OCI-LY1 (cell line): ENCODE measurements at regions not wholly inside any gene's neighbourhood (a gene's known extent, or its start where the extent isn't known, plus 50 kb on each side); places are given as distances from the start of the nearest gene placed in this dataset.

Source experiments
- H2AFZ ChIP-seq: fragments of 200-600 bp; sonication (generic), shearing (Covaris generic); 2 replicates; pipeline ENCODE4 v1.6.0; 2014; ENCODE audit warnings: antibody characterized with exemption, mild to moderate bottlenecking, low read length
- H3F3A ChIP-seq: fragments of 200-600 bp; sonication (generic), shearing (Covaris generic); 2 replicates; pipeline ENCODE4 v1.6.0; 2014; ENCODE audit warnings: mild to moderate bottlenecking, antibody characterized with exemption, low read length, moderate library complexity; ENCODE audit not compliant: insufficient read depth
- H3K27ac ChIP-seq: fragments of 200-600 bp; sonication (generic); 2 replicates; pipeline ENCODE4 v1.5.1; 2014; ENCODE audit warnings: low read length, mixed run types, mild to moderate bottlenecking, low read depth; ENCODE audit not compliant: poor library complexity, severe bottlenecking
- H3K27me3 ChIP-seq: fragments of 200-600 bp; sonication (generic); 2 replicates; pipeline ENCODE4 v1.6.0; 2014; ENCODE audit warnings: antibody characterized with exemption, mild to moderate bottlenecking, low read length, moderate library complexity; ENCODE audit not compliant: insufficient read depth
- H3K36me3 ChIP-seq: fragments of 200-600 bp; sonication (generic); 2 replicates; pipeline ENCODE4 v1.6.1; 2014; ENCODE audit warnings: mild to moderate bottlenecking, antibody characterized with exemption, low read length, moderate library complexity, mixed read lengths; ENCODE audit not compliant: insufficient read depth
- H3K4me1 ChIP-seq: fragments of 200-600 bp; sonication (generic); 2 replicates; pipeline ENCODE4 v1.5.1; 2014; ENCODE audit warnings: mild to moderate bottlenecking, low read length, moderate library complexity; ENCODE audit not compliant: insufficient read depth, severe bottlenecking
- H3K4me2 ChIP-seq: fragments of 200-600 bp; sonication (generic), shearing (Covaris generic); 2 replicates; pipeline ENCODE4 v1.6.1; 2014; ENCODE audit warnings: low read length
- H3K4me3 ChIP-seq: fragments of 200-600 bp; sonication (generic); 2 replicates; pipeline ENCODE4 v1.5.1; 2014; ENCODE audit warnings: low read length, low read depth, mild to moderate bottlenecking, mixed read lengths; ENCODE audit not compliant: poor library complexity, severe bottlenecking
- H3K79me2 ChIP-seq: fragments of 200-600 bp; shearing (Covaris generic); 2 replicates; pipeline ENCODE4 v1.6.1; 2016; ENCODE audit warnings: mixed run types, low read length, mixed read lengths; ENCODE audit not compliant: insufficient read depth
- H3K9ac ChIP-seq: fragments of 200-600 bp; sonication (generic), shearing (Covaris generic); 2 replicates; pipeline ENCODE4 v1.6.1; 2014; ENCODE audit warnings: mild to moderate bottlenecking, low read length, mixed read lengths
- H3K9me2 ChIP-seq: fragments of 200-600 bp; sonication (generic), shearing (Covaris generic); 2 replicates; pipeline ENCODE4 v1.6.1; 2014; ENCODE audit warnings: low read depth, mild to moderate bottlenecking, low read length, mixed read lengths
- H3K9me3 ChIP-seq: fragments of 200-600 bp; shearing (Covaris generic); 2 replicates; pipeline ENCODE4 v1.6.1; 2014; ENCODE audit warnings: low read length, mixed read lengths
- H4K20me1 ChIP-seq: fragments of 200-600 bp; sonication (generic), shearing (Covaris generic); 2 replicates; pipeline ENCODE4 v1.6.0; 2016; ENCODE audit warnings: mild to moderate bottlenecking, low read length; ENCODE audit not compliant: insufficient read depth
- CTCF ChIP-seq: fragments of 200-600 bp; sonication (generic), shearing (Covaris generic); IDR thresholded peaks from 2 replicates; pipeline ENCODE4 v1.5.1; 2017; ENCODE audit warnings: mild to moderate bottlenecking, antibody characterized with exemption, low read length, moderate library complexity, mixed read lengths
- EZH2 ChIP-seq: fragments of 200-600 bp; sonication (generic), shearing (Covaris generic); IDR thresholded peaks from 2 replicates; pipeline ENCODE4 v1.8.0; 2017; ENCODE audit warnings: borderline replicate concordance, mixed run types, mild to moderate bottlenecking, antibody characterized with exemption, low read length, moderate library complexity, mixed read lengths

GRCh38 chr18:65414501-65414900 is 336.3 kb upstream of the CDH7 start:
- Histone ChIP-seq H4K20me1 (no peaks in the 10 kb centered on the region), H3K79me2 (no peaks in the 10 kb centered on the region), H3K9me2 (no peaks in the 10 kb centered on the region), H3K4me3 (no peak overlapping the region), H3K9ac (no peak overlapping the region), H3K27ac (no peak overlapping the region), H3K9me3 (no peaks in the 10 kb centered on the region), H2AFZ (no peak overlapping the region), H3F3A (no peaks in the 10 kb centered on the region), H3K4me1 (no peaks in the 10 kb centered on the region), H3K36me3 (no peaks in the 10 kb centered on the region), H3K27me3 (no peaks in the 10 kb centered on the region), H3K4me2 (no peak overlapping the region)
- TF ChIP-seq CTCF = no peak
- no peak for TF ChIP-seq EZH2

- no peak for TF ChIP-seq CTCF
- TF ChIP-seq EZH2 = no peak
- H3K27ac ChIP-seq = no peak overlapping the region
- no peaks in the 10 kb centered on the region for H3K9me2 ChIP-seq
- no peaks in the 10 kb centered on the region for H3K9me3 ChIP-seq
- H3K4me3 ChIP-seq = no peak overlapping the region
- no peaks in the 10 kb centered on the region for H3F3A ChIP-seq
- no peak overlapping the region for H3K4me2 ChIP-seq
- no peaks in the 10 kb centered on the region for H4K20me1 ChIP-seq
- no peaks in the 10 kb centered on the region for H3K36me3 ChIP-seq
- H3K79me2 ChIP-seq = no peaks in the 10 kb centered on the region
- H3K4me1 ChIP-seq = no peaks in the 10 kb centered on the region
- no peak overlapping the region for H2AFZ ChIP-seq
- no peaks in the 10 kb centered on the region for H3K27me3 ChIP-seq
- H3K9ac ChIP-seq = no peak overlapping the region
These were observed 339.8 kb upstream of the CDH7 start for GRCh38 chr18:65411061-65411460.

- no peak for TF ChIP-seq EZH2
- no peak for TF ChIP-seq CTCF
- H3K36me3 ChIP-seq = no peaks in the 10 kb centered on the region
- H3K9ac ChIP-seq = no peak overlapping the region
- no peaks in the 10 kb centered on the region for H4K20me1 ChIP-seq
- no peaks in the 10 kb centered on the region for H3K4me1 ChIP-seq
- no peaks in the 10 kb centered on the region for H3K27me3 ChIP-seq
- no peaks in the 10 kb centered on the region for H3K9me3 ChIP-seq
- no peak overlapping the region for H3K4me2 ChIP-seq
- no peak overlapping the region for H3K4me3 ChIP-seq
- H3K9me2 ChIP-seq = no peaks in the 10 kb centered on the region
- no peaks in the 10 kb centered on the region for H3F3A ChIP-seq
- no peaks in the 10 kb centered on the region for H3K79me2 ChIP-seq
- H2AFZ ChIP-seq = no peak overlapping the region
- H3K27ac ChIP-seq = no peak overlapping the region
These were observed 341.6 kb upstream of the CDH7 start for GRCh38 chr18:65409261-65409660.
